IPS-18c (cell line): ENCODE measurements at regions not wholly inside any gene's neighbourhood (a gene's known extent, or its start where the extent isn't known, plus 50 kb on each side); places are given as distances from the start of the nearest gene placed in this dataset.

Experiments used
- H3K4me3 ChIP-seq: 2 replicates; pipeline ENCODE4 v1.7.0; 2013; ENCODE audit warnings: low read depth, mild to moderate bottlenecking, low read length, moderate library complexity; ENCODE audit not compliant: insufficient read depth
- H3K9me3 ChIP-seq: one replicate; pipeline ENCODE4 v1.6.1; 2013; ENCODE audit warnings: mild to moderate bottlenecking, low read length, moderate library complexity; ENCODE audit not compliant: control insufficient read depth, insufficient read depth

DNA sequence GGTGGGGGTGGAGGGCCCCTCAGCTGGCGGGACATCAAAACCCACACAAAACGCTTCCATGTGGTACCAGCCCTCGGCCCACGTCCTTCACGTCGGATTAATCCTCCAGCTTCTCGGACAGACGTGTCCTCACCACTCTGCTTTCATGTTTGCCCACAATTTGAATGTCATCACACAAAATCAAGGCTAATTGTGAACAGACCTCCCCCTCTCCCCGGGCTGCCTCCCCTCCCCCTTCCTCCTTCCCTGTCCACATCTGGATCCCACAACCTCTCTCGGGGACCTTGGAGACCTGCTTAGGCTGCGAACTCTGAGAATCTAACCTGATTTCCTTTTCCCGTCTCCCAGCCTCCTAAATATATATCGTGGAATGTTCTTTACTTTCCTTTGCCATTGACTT is 262.9 kb downstream of the MN1 start:
- no peaks in the 10 kb centered on the region for H3K9me3 ChIP-seq

DNA sequence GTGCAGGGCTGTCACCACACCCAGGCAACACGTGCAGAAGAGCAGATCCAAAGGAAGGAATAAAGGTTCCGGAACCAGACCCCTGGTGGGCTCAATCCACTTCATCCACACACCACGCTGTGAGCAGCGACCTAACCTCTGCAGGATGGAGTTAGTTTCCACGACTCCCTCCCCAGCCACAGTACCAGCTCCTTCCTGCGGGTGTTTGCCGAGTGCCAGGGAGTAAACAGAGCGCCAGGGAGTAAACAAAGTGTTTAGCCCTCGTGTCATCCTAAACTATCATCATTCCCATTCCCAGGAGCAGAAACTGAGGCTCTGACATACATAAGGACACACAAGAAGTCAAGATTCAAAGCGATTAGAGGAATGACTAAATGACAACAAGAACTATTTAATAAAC is 261.3 kb downstream of the MN1 start:
- Histone ChIP-seq H3K9me3 (no peaks in the 10 kb centered on the region), H3K4me3 (no peak overlapping the region)

More for the DNA sequence above, 262.9 kb downstream of the MN1 start:
- H3K4me3 ChIP-seq: no peak overlapping the region

DNA sequence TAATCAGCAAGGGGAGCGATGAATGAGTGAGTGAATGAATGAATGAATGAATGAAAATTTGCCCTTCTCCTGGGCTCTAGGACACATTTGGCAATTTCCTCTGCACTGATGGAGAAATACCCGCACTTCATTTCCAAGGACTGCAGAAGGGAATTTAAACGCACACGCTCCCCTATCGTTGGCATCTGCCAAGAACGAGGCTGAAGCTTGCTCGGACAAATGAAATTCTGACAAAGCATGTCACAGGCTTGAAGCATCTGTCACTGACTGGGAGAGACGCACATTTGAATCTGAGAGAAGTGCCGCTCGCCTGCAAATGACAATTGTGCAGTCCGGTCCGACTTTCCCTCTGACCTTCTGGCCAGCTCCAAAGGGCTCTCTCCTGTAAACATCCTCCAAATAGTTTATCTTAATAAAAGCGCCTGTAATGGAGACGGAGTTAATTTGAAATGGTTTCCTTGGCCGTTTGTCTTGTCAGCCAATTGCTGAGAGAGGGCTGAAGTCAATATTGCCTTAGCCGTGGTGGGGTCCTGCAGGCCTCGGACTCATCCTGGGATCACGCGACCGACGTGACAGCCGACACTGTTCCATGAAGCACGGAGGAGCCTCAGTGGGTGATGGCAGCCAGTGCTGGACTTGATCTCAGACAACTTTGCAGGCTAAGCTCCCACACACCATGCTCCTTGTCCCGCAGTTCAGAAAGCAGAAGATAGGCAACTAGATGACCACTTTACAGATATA is 260.7 kb downstream of the MN1 start:
- no peak overlapping the region for H3K4me3 ChIP-seq
- H3K9me3 ChIP-seq: no peaks in the 10 kb centered on the region

DNA sequence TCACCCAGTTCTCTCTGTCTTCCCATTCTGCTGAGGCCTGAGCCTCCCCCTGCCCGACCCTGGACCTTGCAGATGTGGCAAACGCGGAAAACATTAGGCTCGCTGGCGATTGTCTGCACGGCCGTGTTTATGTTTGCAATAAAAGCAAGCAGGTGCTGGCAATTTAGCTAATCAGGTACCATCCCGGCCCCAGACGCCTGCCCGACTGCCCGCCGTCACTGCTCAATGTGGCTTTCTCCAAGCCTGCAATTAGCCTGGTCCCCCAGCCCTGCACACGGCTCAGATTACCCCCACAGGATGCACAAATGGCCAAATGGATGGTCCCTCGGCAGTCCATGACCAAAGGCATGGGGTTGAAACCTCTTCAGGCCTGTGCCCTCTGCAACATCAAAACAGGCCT is 259.7 kb downstream of the MN1 start:
- Histone ChIP-seq H3K9me3 (no peaks in the 10 kb centered on the region), H3K4me3 (no peak overlapping the region)

DNA sequence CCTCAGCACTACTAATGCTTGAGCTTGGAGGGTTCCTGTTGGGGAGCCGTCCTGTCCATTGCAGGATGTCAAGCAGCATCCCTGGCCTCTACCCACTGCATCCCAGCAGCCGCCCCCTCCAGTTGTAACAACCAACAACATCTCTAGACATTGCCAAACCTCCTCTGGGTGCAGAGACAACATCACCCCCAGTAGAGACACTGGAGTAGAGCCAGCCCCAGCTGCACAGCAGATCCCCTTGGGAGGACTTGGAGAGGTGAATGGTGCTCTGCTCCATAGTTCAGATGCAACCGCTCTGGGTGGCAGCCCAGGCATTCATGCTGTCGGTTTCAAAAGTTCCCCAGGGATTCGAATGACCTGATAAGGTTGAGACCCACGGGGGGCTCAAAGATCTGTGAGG is 259.0 kb downstream of the MN1 start:
- Histone ChIP-seq H3K9me3 (no peaks in the 10 kb centered on the region), H3K4me3 (no peak overlapping the region)

DNA sequence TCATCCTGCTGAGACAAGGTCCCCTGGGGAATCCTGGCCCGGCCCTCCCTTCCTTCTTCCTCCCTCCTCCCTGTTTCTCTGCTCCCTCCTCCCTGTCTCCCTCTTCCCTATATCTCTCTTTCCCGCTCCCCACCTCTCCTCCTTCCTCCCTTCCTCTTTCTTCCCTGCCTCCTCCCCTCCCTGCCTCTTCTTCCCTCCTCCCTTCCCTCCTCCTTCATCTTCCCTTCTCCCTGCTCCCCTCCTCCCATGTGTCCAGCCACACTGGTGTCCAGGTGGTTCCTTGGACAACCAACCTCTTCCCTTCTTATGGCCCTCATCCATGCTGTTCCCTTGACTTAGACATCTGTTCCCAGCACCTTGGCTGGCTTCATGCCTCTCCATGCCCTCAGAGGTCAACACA is 258.1 kb downstream of the MN1 start:
- H3K9me3 ChIP-seq: no peaks in the 10 kb centered on the region
- H3K4me3 ChIP-seq: no peak overlapping the region

DNA sequence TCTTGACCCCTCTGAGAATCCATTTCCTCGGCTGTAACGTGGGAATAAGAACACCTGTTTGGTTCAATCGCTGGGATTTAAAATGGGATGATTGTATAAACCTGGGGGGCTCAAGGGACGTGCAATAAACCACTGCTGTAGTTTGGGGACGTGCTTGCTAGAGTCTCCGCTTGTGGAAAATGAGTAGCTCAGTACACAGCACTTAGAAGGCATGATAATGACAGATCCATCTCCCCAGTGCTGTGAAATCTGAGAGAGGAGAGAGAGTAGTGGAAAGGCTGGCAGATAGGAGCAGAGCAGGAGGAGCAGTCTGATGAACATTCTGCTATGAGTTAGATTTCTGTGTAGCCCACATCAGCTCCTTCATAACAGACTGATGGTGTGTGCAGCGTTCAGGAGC is 256.5 kb downstream of the MN1 start:
- no peaks in the 10 kb centered on the region for H3K9me3 ChIP-seq
- H3K4me3 ChIP-seq: no peak overlapping the region

DNA sequence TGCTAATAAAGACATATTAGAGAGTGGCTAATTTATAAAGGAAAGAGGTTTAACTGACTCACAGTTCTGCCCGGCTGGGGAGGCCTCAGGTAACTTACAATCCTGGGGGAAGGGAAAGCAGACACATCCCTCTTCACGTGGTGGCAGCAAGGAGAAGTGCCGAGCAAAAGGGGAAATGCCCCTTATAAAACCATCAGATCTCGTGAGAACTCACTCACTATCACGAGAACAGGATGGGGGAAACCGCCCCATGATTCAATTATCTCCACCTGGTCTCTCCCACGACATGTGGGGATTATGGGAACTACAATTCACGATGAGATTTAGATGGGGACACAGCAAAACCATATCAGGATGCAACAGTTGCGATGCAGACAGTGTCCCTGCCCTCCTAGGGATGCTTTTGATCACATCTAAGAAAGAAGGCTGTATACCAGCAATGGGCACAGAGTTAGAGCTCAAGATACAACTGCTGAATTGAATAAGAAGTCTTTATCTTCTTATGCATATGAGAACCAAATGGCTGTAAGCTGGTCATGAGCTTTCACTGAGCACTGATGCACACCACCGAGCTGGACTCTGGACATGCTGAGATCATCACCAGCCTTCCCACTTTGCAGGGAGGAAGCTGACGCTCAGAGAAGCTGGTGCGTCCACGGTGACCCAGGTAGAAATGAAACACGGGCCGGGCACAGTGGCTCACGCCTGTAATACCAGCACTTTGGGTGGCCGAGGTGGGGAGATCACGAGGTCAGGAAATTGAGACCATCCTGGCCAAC is 255.2 kb downstream of the MN1 start:
- no peaks in the 10 kb centered on the region for H3K9me3 ChIP-seq

DNA sequence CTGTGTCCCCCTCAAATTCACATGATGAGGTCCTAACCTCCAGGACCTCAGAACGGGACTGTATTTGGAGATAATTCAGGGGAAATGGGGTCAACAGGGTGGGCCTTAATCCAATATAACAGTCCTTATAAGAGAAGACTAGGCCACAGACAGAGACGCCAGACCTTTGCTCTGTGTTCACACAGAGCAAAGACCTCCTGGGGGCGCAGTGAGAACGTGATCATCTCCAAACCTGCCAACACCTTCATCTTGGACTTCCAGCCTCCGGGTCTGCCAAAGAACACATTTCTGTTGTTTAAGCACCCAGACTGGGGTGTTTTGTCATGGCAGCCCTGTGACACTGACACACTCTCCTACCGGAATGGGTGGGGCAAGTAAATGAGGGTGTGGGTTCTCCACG is 250.2 kb downstream of the MN1 start:
- no peaks in the 10 kb centered on the region for H3K9me3 ChIP-seq
- H3K4me3 ChIP-seq: no peak overlapping the region

More for the DNA sequence above, 255.2 kb downstream of the MN1 start:
- no peak overlapping the region for H3K4me3 ChIP-seq

DNA sequence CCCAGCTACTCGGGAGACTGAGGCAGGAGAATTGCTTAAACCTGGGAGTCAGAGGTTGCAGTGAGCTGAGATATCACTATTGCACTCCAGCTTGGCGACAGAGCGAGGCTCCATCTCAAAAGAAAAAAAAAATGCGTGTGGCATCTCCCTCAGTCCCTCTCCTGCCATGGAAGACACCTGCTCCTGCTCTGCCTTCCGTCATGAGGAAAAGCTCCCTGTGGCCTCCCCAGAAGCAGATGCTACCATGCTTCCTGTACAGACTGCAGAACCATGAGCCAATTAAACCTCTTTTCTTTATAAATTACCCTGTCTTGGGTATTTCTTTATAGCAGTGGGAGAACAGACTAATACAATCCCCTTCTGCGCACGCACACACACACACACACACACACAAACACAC is 249.4 kb downstream of the MN1 start:
- H3K9me3 ChIP-seq: no peaks in the 10 kb centered on the region
- H3K4me3 ChIP-seq: no peak overlapping the region

DNA sequence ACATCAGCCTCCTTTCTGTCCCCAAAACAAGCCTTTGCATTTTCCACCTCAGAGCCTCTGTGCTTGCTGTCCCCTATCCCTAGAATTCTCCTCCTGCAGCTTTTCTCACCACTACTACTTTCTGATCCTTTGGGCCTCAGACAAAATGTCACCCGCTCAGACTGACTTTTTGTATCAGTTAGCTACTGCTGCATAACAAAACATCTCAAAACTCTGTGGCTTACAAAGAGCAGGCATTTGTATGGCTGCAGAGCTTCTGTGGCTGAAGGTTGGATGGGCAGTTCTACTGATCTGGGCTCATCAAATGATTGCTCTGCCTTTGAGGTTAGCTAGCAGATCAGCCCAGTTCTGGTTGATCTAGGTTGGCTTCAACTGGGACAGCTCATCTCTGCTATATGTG is 248.7 kb downstream of the MN1 start:
- Histone ChIP-seq H3K4me3 (no peak overlapping the region), H3K9me3 (no peaks in the 10 kb centered on the region)

DNA sequence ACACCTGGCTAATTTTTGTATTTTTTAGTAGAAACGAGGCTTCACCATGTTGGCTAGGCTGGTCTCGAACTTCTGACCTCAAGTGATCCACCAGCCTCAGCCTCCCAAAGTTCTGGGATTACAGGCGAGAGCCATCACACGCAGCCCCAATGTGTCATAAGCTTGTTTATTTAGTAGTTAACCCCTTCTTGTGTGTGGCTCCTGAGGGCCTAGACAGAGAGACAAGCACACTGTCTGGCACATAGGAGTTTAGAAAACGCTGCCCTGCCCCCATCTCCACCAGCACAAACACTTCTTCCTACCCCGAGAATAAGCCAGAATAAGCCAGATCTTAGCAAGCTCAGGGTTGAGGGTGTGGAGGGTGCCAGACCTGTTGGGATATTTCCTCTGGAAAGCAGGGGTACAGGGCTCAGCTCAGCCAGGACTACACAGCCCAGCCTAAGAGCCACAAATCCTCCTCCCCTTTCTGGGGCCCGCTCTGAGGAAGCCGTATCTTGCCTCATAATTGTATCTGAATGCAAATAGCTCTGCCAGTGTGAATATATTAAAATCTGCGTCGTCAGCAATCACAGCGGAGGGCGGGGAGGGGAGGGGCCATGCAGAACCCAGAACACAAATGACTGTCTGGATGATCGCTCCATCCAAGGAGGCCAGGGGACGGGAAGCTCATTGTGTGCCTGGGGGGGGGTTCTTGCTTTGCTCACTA is 247.3 kb downstream of the MN1 start:
- Histone ChIP-seq H3K9me3 (no peaks in the 10 kb centered on the region), H3K4me3 (no peak overlapping the region)

DNA sequence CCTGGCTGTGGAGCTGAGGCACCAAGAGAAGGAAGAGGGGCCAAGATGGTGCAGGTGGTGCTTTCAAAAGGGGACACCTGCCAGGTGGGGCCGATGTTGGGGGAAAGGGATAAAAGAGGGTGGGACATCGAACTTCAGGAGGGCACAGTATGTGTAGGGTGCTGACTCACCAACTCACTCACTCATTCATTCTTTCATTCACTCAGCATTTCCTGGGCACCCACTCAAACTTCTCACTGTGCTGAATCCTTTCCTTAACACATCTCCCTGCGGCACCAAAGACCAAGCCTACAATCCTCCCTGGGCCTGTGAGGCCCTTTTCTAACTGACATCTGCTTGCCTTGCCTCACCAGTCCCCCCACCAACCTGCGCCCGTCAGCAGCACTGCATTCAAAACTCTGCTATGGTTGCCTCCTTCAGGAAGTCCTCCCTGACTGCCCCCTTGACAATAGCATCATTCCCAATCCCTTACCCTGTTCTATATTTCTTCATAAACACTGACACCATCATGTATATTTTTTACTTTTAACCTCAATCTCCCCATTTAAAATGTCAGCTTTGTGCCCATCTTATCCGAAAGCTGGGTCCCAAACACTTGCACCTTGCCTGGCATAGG is 246.6 kb downstream of the MN1 start:
- Histone ChIP-seq H3K9me3 (no peaks in the 10 kb centered on the region), H3K4me3 (no peak overlapping the region)

DNA sequence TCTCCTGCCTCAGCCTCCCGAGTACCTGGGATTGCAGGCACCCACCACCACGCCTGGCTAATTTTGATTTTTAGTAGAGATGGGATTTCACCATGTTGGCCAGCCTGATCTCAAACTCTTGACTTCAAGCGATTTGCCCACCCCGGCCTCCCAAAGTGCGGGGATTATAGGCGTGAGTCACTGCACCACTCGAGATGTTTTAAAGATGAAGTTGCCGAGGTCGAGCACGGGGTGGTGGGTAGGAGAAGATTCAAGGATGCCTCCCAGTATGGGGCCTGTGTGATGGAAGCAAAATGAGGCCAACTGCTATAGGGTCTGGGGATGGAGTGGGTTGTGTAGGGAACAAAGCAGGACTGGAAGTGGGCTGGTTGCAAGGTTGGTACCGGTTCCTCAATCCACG is 245.2 kb downstream of the MN1 start:
- Histone ChIP-seq H3K9me3 (no peaks in the 10 kb centered on the region), H3K4me3 (no peak overlapping the region)

DNA sequence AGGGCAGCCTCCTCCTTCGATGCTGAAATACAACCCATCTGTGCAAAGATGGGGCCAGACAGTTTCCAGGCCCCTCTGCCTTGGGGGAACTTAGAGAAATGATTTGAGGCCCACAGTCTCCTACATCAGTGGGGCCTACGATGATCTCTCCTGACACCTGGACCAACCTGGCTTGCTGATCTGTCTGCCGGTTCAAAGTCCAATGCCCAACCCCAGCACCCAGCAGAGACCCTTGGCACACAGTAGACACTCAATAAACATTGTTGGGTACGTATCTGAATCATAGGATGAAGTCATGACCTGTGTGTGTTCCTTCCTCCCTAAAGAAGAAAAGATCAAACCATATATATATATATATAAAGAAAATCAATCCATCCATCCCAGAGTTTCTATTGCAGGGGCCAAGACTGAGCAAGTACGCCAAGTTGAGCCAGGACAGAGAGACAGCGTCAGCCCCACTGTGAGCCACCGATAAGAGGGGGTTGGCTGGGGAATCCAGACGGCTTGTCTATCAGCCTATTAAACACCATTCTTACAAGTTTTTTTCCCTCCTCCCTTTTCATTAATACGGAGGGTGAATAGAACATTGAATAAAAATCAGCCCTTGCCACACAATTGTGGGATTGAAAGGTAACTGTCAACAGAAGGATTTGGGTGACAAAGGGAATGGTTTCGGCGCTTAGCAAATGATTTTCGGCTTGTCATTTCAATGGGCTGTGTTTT is 244.1 kb downstream of the MN1 start:
- Histone ChIP-seq H3K4me3 (no peak overlapping the region), H3K9me3 (no peaks in the 10 kb centered on the region)

DNA sequence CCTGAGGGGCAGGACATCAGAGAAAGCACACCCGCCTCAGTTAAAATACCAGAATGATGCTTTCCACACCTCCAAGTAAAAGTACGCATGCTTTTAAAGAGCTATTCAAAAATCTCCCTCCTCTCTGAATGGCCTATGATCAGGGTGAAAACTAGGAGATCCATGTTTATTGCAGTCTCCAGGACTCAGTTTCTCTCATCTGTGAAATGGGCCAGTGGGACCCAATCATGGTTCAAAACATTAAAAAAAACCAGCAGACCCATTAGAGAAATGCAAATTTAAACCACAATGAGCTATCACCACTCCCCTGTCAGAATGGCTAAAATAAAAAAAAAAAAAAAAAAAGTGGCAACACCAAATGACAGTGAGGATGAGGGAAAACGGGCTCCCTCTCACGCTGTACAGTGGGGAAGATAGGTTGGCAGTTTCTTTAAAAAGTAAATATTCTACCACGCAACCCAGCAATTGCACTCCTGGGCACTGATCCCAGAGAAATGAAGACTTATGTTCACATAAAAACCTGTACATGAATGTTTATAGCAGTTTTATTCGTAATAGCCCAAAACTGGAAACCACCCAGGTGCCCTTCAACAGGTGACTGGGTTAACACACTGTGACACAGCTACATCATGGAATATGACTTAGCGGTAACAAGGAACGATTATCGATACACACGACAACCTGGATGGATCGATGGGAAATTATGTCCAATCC is 242.7 kb downstream of the MN1 start:
- H3K9me3 ChIP-seq: no peaks in the 10 kb centered on the region
- no peak overlapping the region for H3K4me3 ChIP-seq

DNA sequence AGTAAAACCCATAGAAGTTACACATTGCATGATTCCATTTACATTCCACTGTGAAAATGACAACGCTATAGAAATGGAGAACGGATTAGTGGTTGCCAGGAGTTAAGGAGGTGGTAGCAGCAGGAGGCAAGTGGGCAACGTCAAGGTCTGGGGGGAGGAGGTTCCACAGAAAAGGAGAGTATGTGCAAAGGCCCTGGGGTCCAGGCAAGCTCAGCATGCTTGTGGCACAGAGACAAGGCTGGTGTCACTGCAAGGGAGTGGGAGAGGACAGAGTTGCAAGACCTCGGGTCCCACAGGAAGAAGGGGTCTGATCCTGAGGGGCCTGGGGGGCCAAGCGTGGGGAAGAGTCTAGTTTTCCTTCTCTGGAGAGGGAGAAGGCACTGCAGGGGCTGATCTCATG is 240.8 kb downstream of the MN1 start:
- H3K9me3 ChIP-seq: no peaks in the 10 kb centered on the region
- H3K4me3 ChIP-seq: no peak overlapping the region
